ENCODE measurements at regions not wholly inside any gene's neighbourhood (a gene's known extent, or its start where the extent isn't known, plus 50 kb on each side); places are given as distances from the start of the nearest gene placed in this dataset.

GRCh38 chr18:65347446-65347845, 403.4 kb upstream of the CDH7 start:
- Mint-ChIP-seq H3K27me3 (no peaks in the 10 kb centered on the region), H3K27ac (no peak overlapping the region), H3K36me3 (no peaks in the 10 kb centered on the region), H3K4me3 (no peak overlapping the region), H3K4me1 (no peaks in the 10 kb centered on the region), H3K9me3 (peaks cover 0 to 4% (median 2%) of the 10 kb centered on the region in 7 donors)
- Histone ChIP-seq H3K27me3 (ENCODE audit: control insufficient read depth, insufficient read depth, low read length) (no peaks in the 10 kb centered on the region), H3K27ac (ENCODE audit: insufficient read depth, low read length, poor library complexity, severe bottlenecking) (no peak overlapping the region), H3K4me3 (ENCODE audit: low read depth, low read length) (no peak overlapping the region), H3K9me3 (ENCODE audit: control insufficient read depth in 2 of 2, low read length in 2 of 2) (no peaks in the 10 kb centered on the region), H3K36me3 (ENCODE audit: control insufficient read depth, insufficient read depth, low read length) (no peaks in the 10 kb centered on the region), H3K4me1 (ENCODE audit: control insufficient read depth, insufficient read depth, low read length, poor library complexity, severe bottlenecking) (no peaks in the 10 kb centered on the region)
- ATAC-seq (ENCODE audit: low read depth in 2 of 2), result no peak
- no peak for DNase-seq

GRCh38 chr18:65346086-65346485, 404.7 kb upstream of the CDH7 start:
- H3K27me3 Mint-ChIP-seq, result no peaks in the 10 kb centered on the region

DNA sequence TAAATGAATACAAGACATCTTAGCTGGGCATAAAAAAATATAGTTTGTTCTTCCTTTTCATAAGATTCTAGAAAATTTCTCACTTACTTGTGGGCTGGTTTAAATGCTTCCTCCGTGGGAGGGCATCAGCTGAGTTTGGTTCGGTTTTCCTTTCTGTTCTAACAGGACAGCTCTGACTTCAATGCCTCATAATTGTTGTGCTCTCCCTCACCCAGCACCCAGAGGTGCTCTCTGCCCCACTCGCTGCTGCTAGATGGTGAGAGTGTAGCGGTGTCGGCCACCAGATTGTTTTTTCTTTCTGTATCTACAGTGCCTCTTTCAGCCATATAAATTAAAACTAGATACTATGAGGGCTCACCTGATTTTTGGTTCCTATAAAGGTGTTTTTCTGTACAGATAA, 407.2 kb upstream of the CDH7 start:
- no peak overlapping the region for H3K4me3 ChIP-seq (ENCODE audit: low read depth, low read length)
- H3K36me3 ChIP-seq (ENCODE audit: control insufficient read depth, insufficient read depth, low read length), result no peaks in the 10 kb centered on the region
- no peaks in the 10 kb centered on the region for H3K36me3 Mint-ChIP-seq
- H3K27me3 ChIP-seq (ENCODE audit: control insufficient read depth, insufficient read depth, low read length), result no peaks in the 10 kb centered on the region
- no peak overlapping the region for H3K4me3 Mint-ChIP-seq
- no peaks in the 10 kb centered on the region for H3K4me1 ChIP-seq (ENCODE audit: control insufficient read depth, insufficient read depth, low read length, poor library complexity, severe bottlenecking)
- H3K27ac Mint-ChIP-seq, result no peak overlapping the region
- H3K4me1 Mint-ChIP-seq, result no peaks in the 10 kb centered on the region
- H3K27me3 Mint-ChIP-seq, result no peaks in the 10 kb centered on the region
- no peak overlapping the region for H3K27ac ChIP-seq (ENCODE audit: insufficient read depth, low read length, poor library complexity, severe bottlenecking)
- H3K9me3 ChIP-seq (ENCODE audit: control insufficient read depth in 2 of 2, low read length in 2 of 2), result peaks cover 0 to 3% of the 10 kb centered on the region in 2 experiments
- peaks cover 0 to 11% (median 3%) of the 10 kb centered on the region in 7 donors for H3K9me3 Mint-ChIP-seq
- DNase-seq, result no peak
- ATAC-seq (ENCODE audit: low read depth in 2 of 2), result no peak

More at GRCh38 chr18:65346086-65346485, 404.7 kb upstream of the CDH7 start:
- no peak overlapping the region for H3K4me3 Mint-ChIP-seq
- no peaks in the 10 kb centered on the region for H3K36me3 Mint-ChIP-seq
- DNase-seq (no peak), ATAC-seq (ENCODE audit: low read depth in 2 of 2) (no peak)
- H3K9me3 Mint-ChIP-seq, result peaks cover 0 to 9% (median 2%) of the 10 kb centered on the region in 7 donors
- Histone ChIP-seq H3K4me1 (ENCODE audit: control insufficient read depth, insufficient read depth, low read length, poor library complexity, severe bottlenecking) (no peaks in the 10 kb centered on the region), H3K9me3 (ENCODE audit: control insufficient read depth in 2 of 2, low read length in 2 of 2) (peaks cover 0 to 3% of the 10 kb centered on the region in 2 experiments), H3K36me3 (ENCODE audit: control insufficient read depth, insufficient read depth, low read length) (no peaks in the 10 kb centered on the region), H3K4me3 (ENCODE audit: low read depth, low read length) (no peak overlapping the region), H3K27me3 (ENCODE audit: control insufficient read depth, insufficient read depth, low read length) (no peaks in the 10 kb centered on the region), H3K27ac (ENCODE audit: insufficient read depth, low read length, poor library complexity, severe bottlenecking) (no peak overlapping the region)
- no peaks in the 10 kb centered on the region for H3K4me1 Mint-ChIP-seq
- no peak overlapping the region for H3K27ac Mint-ChIP-seq

DNA sequence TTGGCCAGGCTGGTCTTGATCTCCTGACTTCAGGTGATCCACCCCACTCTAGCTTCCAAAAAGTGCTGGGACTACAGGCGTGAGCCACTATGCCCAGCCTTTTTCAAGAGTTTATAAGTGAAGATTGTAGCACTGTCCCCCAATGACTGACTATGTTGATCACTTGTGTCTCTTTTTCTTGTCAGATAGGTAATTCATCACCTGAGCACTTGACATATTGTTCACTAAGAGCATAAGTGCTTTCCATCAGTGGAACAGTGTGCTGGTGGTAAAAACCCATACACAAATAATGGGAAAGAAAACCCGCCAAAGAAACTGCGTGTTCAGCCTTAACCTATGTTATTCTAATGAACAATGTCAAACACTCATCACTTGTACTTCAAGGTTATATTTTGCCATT, 414.4 kb upstream of the CDH7 start:
- no peak overlapping the region for H3K27ac Mint-ChIP-seq
- no peaks in the 10 kb centered on the region for H3K4me1 Mint-ChIP-seq
- H3K9me3 ChIP-seq (ENCODE audit: control insufficient read depth in 2 of 2, low read length in 2 of 2), result peaks cover 0 to 3% of the 10 kb centered on the region in 2 experiments

DNA sequence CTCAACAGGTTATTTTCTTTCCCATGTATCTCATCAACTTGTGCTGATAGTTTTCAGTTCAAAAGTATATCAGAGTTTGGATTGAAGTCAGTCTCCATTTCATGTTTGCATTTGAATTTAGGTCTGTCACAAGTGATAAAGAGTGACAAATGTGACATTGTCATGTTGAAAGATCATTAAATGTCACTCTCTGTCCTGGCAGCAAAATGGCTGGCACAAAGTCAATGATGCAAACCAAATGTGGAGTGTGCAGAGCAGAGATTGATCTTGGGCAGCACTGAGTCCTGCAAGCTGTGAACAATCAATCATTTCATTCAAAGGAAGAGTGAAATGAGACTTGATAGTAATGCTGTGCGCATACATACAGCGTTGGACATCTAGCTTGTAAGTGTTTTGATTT, 421.8 kb upstream of the CDH7 start:
- Histone ChIP-seq H3K9me3 (ENCODE audit: control insufficient read depth in 2 of 2, low read length in 2 of 2) (no peaks in the 10 kb centered on the region), H3K4me3 (ENCODE audit: low read depth, low read length) (no peak overlapping the region), H3K4me1 (ENCODE audit: control insufficient read depth, insufficient read depth, low read length, poor library complexity, severe bottlenecking) (no peaks in the 10 kb centered on the region), H3K36me3 (ENCODE audit: control insufficient read depth, insufficient read depth, low read length) (no peaks in the 10 kb centered on the region), H3K27ac (ENCODE audit: insufficient read depth, low read length, poor library complexity, severe bottlenecking) (no peak overlapping the region), H3K27me3 (ENCODE audit: control insufficient read depth, insufficient read depth, low read length) (no peaks in the 10 kb centered on the region)
- DNase-seq (no peak), ATAC-seq (ENCODE audit: low read depth in 2 of 2) (no peak)
- Mint-ChIP-seq H3K9me3 (peaks cover 4 to 15% (median 6%) of the 10 kb centered on the region in 7 donors), H3K27ac (no peak overlapping the region), H3K4me1 (no peaks in the 10 kb centered on the region), H3K36me3 (no peaks in the 10 kb centered on the region), H3K27me3 (no peaks in the 10 kb centered on the region), H3K4me3 (no peak overlapping the region)

More for the DNA sequence above, 414.4 kb upstream of the CDH7 start:
- H3K36me3 ChIP-seq (ENCODE audit: control insufficient read depth, insufficient read depth, low read length), result no peaks in the 10 kb centered on the region
- no peak overlapping the region for H3K4me3 ChIP-seq (ENCODE audit: low read depth, low read length)
- H3K27me3 Mint-ChIP-seq, result no peaks in the 10 kb centered on the region
- no peak for DNase-seq
- H3K27ac ChIP-seq (ENCODE audit: insufficient read depth, low read length, poor library complexity, severe bottlenecking), result no peak overlapping the region
- no peaks in the 10 kb centered on the region for H3K4me1 ChIP-seq (ENCODE audit: control insufficient read depth, insufficient read depth, low read length, poor library complexity, severe bottlenecking)
- no peak overlapping the region for H3K4me3 Mint-ChIP-seq
- no peaks in the 10 kb centered on the region for H3K36me3 Mint-ChIP-seq
- ATAC-seq (ENCODE audit: low read depth in 2 of 2), result no peak
- H3K9me3 Mint-ChIP-seq, result peaks cover 0 to 19% (median 8%) of the 10 kb centered on the region in 7 donors
- H3K27me3 ChIP-seq (ENCODE audit: control insufficient read depth, insufficient read depth, low read length), result no peaks in the 10 kb centered on the region

- no peak for ATAC-seq (ENCODE audit: low read depth in 2 of 2)
- Mint-ChIP-seq H3K9me3 (peaks cover 2 to 13% (median 6%) of the 10 kb centered on the region in 7 donors), H3K36me3 (no peaks in the 10 kb centered on the region)
Measured at GRCh38 chr18:65326805-65327204, 424.0 kb upstream of the CDH7 start.

DNA sequence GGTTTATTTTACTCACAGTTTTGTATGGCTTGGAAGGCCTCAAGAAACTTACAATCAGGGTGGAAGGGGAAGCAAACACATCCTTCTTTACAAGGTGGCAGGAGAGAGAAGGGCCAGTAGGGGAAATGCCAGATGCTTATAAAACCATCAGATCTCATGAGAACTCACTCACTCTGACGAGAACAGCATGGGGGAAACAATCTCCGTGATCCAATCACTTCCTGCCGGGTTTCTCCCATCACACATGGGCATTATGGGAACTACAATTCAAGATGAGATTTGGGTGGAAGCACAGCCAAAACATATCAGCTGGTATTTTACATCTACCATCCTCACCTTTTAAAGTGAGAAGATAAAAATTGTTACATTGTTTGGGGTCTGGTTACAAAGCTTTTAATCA, 427.9 kb upstream of the CDH7 start:
- Histone ChIP-seq H3K27ac (ENCODE audit: insufficient read depth, low read length, poor library complexity, severe bottlenecking) (no peak overlapping the region), H3K27me3 (ENCODE audit: control insufficient read depth, insufficient read depth, low read length) (no peaks in the 10 kb centered on the region), H3K4me1 (ENCODE audit: control insufficient read depth, insufficient read depth, low read length, poor library complexity, severe bottlenecking) (no peaks in the 10 kb centered on the region), H3K4me3 (ENCODE audit: low read depth, low read length) (no peak overlapping the region), H3K36me3 (ENCODE audit: control insufficient read depth, insufficient read depth, low read length) (no peaks in the 10 kb centered on the region), H3K9me3 (ENCODE audit: control insufficient read depth in 2 of 2, low read length in 2 of 2) (peaks cover 0 to 3% of the 10 kb centered on the region in 2 experiments)
- Mint-ChIP-seq H3K4me3 (no peak overlapping the region), H3K9me3 (peaks cover 0 to 18% (median 11%) of the 10 kb centered on the region in 7 donors), H3K36me3 (no peaks in the 10 kb centered on the region), H3K27ac (no peak overlapping the region), H3K27me3 (no peaks in the 10 kb centered on the region), H3K4me1 (no peaks in the 10 kb centered on the region)
- DNase-seq (no peak), ATAC-seq (ENCODE audit: low read depth in 2 of 2) (no peak)

More at GRCh38 chr18:65326805-65327204, 424.0 kb upstream of the CDH7 start:
- H3K9me3 ChIP-seq (ENCODE audit: control insufficient read depth in 2 of 2, low read length in 2 of 2), result peaks cover 0 to 2% of the 10 kb centered on the region in 2 experiments
- no peaks in the 10 kb centered on the region for H3K27me3 ChIP-seq (ENCODE audit: control insufficient read depth, insufficient read depth, low read length)
- H3K27ac ChIP-seq (ENCODE audit: insufficient read depth, low read length, poor library complexity, severe bottlenecking), result no peak overlapping the region
- H3K4me3 ChIP-seq (ENCODE audit: low read depth, low read length), result no peak overlapping the region
- H3K4me1 ChIP-seq (ENCODE audit: control insufficient read depth, insufficient read depth, low read length, poor library complexity, severe bottlenecking), result no peaks in the 10 kb centered on the region
- no peak for DNase-seq
- H3K4me1 Mint-ChIP-seq, result no peaks in the 10 kb centered on the region
- no peak overlapping the region for H3K4me3 Mint-ChIP-seq
- H3K27ac Mint-ChIP-seq, result no peak overlapping the region
- no peaks in the 10 kb centered on the region for H3K27me3 Mint-ChIP-seq
- H3K36me3 ChIP-seq (ENCODE audit: control insufficient read depth, insufficient read depth, low read length), result no peaks in the 10 kb centered on the region

DNA sequence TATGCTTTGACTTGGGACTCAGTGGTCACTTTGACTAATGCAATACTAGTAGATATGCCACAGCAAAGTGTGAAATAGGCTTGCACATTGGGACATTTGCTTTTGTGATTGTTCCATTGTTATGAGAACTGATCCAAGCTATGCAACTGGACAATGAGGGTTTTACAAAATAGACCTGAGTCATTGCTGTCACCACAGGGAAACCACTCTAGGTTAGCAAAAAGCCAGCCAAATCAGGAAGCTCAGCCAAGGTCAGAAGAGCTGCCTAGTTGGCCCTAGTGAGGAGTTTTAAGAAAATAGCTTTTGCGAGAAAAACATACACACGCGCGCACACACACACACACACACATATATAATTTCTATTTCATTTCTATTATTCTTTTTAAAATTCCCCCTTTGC, 452.4 kb upstream of the CDH7 start:
- Mint-ChIP-seq H3K27me3 (no peaks in the 10 kb centered on the region), H3K9me3 (peaks cover 0 to 4% (median 2%) of the 10 kb centered on the region in 7 donors), H3K36me3 (no peaks in the 10 kb centered on the region), H3K4me1 (no peaks in the 10 kb centered on the region), H3K27ac (no peak overlapping the region), H3K4me3 (no peak overlapping the region)
- no peaks in the 10 kb centered on the region for H3K4me1 ChIP-seq (ENCODE audit: control insufficient read depth, insufficient read depth, low read length, poor library complexity, severe bottlenecking)
- ATAC-seq (ENCODE audit: low read depth in 2 of 2) (no peak), DNase-seq (no peak)
- no peak overlapping the region for H3K4me3 ChIP-seq (ENCODE audit: low read depth, low read length)
- no peaks in the 10 kb centered on the region for H3K36me3 ChIP-seq (ENCODE audit: control insufficient read depth, insufficient read depth, low read length)
- H3K27me3 ChIP-seq (ENCODE audit: control insufficient read depth, insufficient read depth, low read length), result no peaks in the 10 kb centered on the region
- H3K9me3 ChIP-seq (ENCODE audit: control insufficient read depth in 2 of 2, low read length in 2 of 2), result peaks cover 0 to 6% of the 10 kb centered on the region in 2 experiments
- no peak overlapping the region for H3K27ac ChIP-seq (ENCODE audit: insufficient read depth, low read length, poor library complexity, severe bottlenecking)

Measured in CD4-positive, CD25-positive, alpha-beta regulatory T cell (primary cell).